GM12891 (cell line): ENCODE measurements at regions not wholly inside any gene's neighbourhood (a gene's known extent, or its start where the extent isn't known, plus 50 kb on each side); places are given as distances from the start of the nearest gene placed in this dataset.
"Not testable (repeated sequence)": the region's sequence is repeated elsewhere in the genome, so short reads cannot be mapped to it uniquely, and the experiment has no call there.

Experiments used
- DNase-seq: peaks from one replicate; pipeline ENCODE4 v3.0.0; 2011; ENCODE audit warnings: low spot score; ENCODE audit not compliant: insufficient read length
- FAIRE-seq: peaks from 2 replicates; lab custom pipeline; 2011; peaks lifted over from hg19 to GRCh38; lab: Jason Lieb, UNC
- PAX5 ChIP-seq: IDR thresholded peaks from 2 replicates; pipeline ENCODE4 v1.6.1; 2011; ENCODE audit warnings: low read length, moderate library complexity, mild to moderate bottlenecking; ENCODE audit not compliant: insufficient read depth, severe bottlenecking
- POLR2A ChIP-seq: IDR thresholded peaks from 2 replicates; pipeline ENCODE4 v1.6.1; 2011; ENCODE audit warnings: low read depth, low read length, control low read depth
- POLR2AphosphoS5 ChIP-seq: IDR thresholded peaks from 2 replicates; pipeline ENCODE4 v1.6.1; 2011; ENCODE audit warnings: low read depth, low read length, control low read depth
- POU2F2 ChIP-seq: IDR thresholded peaks from 2 replicates; pipeline ENCODE4 v1.6.1; 2011; ENCODE audit warnings: low read depth, mild to moderate bottlenecking, control low read depth, low read length, moderate library complexity
- SPI1 ChIP-seq: IDR thresholded peaks from 2 replicates; pipeline ENCODE4 v1.6.1; 2011; ENCODE audit warnings: low read depth, low read length, control low read depth
- TAF1 ChIP-seq: IDR thresholded peaks from 2 replicates; pipeline ENCODE4 v1.6.1; 2011; ENCODE audit warnings: low read depth, low read length, control low read depth

GRCh38 chr3:115204475-115204874 lies 57.4 kb upstream of the ZBTB20 start:
- DNase-seq = no peak
- FAIRE-seq = no peak
- TF ChIP-seq POLR2A = no peak
- TF ChIP-seq POU2F2 = no peak
- no peak for TF ChIP-seq PAX5
- no peak for TF ChIP-seq POLR2AphosphoS5
- TF ChIP-seq TAF1 = no peak
- TF ChIP-seq SPI1 = no peak

GRCh38 chr3:115208066-115208750 lies 61.1 kb upstream of the ZBTB20 start:
- no peak for TF ChIP-seq SPI1
- FAIRE-seq (no peak), DNase-seq (no peak)

DNA sequence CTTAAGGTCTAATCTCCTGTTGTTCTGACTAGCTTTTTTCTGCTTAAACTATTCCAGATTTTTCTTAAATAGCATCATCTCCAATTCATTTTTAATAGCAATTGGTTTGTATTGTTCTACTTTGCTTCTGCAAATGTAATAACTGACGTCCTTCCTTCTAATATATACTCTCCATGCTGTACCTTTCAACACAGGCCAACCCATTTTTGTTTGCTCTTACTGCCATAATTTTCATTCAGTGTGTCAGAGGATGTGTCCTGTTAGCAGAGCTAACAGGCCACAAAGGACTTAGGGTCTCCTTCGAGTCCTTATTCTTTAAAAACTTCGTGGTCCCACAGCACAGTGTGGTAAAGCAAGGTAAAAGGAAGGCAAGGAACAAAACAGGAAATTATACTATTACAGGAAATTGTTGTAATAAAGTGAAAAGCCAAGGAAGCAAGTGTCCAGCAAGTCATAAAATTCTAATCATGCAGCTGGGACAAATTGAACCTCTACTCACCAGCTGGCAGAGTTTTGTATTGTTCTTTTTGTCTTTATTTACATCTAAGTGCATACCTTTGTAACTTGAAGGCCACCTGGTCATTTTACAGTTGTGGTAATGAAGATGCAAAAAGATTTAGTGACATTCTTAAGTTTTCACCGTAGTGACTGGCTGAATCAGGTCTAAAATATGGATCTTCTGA lies 64.9 kb upstream of the ZBTB20 start:
- no peak for DNase-seq
- TF ChIP-seq TAF1 (no peak), SPI1 (no peak), POU2F2 (no peak), PAX5 (no peak), POLR2AphosphoS5 (no peak), POLR2A (no peak)
- no peak for FAIRE-seq

DNA sequence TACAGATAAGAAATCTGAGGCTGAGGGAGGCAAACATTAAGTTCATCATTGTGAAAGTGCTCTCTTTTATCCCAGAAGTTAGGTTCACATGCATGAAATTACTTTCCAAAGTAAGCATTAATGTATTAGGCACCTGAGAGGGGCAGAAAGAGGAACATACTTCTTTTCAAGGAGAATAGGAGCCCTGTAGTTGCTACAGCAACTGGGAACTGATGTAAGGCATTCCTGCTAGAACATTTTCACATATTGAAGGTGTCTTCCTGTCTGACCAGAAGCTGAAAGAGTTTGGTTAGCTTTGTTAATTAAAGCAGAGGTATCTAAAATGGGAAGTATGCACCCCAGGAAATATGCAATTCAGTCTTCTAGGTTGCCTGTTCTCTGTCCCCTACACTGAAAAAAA lies 65.5 kb upstream of the ZBTB20 start:
- DNase-seq (no peak), FAIRE-seq (no peak)
- TF ChIP-seq TAF1 (no peak), SPI1 (no peak), POLR2A (no peak), PAX5 (no peak), POU2F2 (no peak), POLR2AphosphoS5 (no peak)

GRCh38 chr3:115213052-115213451 lies 66.0 kb upstream of the ZBTB20 start:
- DNase-seq, FAIRE-seq: not testable (repeated sequence)

- no peak for DNase-seq
- FAIRE-seq = no peak
- TF ChIP-seq POU2F2 = no peak
- no peak for TF ChIP-seq POLR2A
- TF ChIP-seq POLR2AphosphoS5 = no peak
- TF ChIP-seq SPI1 = no peak
- no peak for TF ChIP-seq PAX5
- TF ChIP-seq TAF1 = no peak
These were observed 70.2 kb upstream of the ZBTB20 start for GRCh38 chr3:115217292-115217677.

DNA sequence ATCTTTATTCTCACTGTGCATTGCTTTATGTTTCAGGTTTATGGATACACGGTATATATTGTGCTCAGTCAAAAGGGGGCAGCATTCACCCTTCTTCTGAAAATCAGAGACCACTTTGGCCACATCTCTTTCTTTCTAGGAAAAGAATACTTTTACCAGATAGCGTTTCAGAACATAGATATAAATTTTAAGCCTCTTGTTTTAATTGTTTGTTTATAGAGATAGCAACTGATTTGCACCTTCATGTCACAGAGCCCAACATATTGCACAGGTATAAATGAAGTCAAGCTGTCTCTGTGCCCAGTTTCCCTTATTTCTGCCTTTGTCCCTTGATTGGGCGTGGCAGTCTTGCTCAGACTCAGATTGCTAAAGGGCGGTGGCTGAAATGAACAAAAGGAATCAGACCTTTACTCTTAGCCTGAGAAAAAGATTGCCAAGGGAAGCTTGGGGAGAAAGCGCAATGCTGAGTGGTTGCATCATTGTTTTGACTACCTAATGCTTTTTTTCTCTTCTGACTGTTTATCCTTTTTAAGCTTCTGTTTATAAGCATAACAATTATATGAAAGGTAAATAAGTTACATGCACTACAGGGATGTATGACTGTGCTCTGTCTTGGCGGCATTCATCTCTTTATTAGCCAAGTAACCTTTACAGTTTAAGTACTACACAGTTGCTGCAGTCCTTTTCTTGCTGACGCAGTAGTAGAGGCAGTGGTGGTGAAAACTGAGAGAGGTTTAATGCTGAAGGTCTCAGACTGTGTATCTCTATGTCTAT lies 70.8 kb upstream of the ZBTB20 start:
- TF ChIP-seq SPI1 (no peak), TAF1 (no peak), PAX5 (no peak), POLR2AphosphoS5 (no peak), POLR2A (no peak), POU2F2 (no peak)
- FAIRE-seq (no peak), DNase-seq (no peak)

GRCh38 chr3:115218859-115219258 lies 71.8 kb upstream of the ZBTB20 start:
- peak; percentile 52 for FAIRE-seq
- DNase-seq = no peak
- no peak for TF ChIP-seq PAX5
- no peak for TF ChIP-seq TAF1
- TF ChIP-seq SPI1 = no peak
- TF ChIP-seq POLR2A = no peak
- no peak for TF ChIP-seq POU2F2
- no peak for TF ChIP-seq POLR2AphosphoS5

DNA sequence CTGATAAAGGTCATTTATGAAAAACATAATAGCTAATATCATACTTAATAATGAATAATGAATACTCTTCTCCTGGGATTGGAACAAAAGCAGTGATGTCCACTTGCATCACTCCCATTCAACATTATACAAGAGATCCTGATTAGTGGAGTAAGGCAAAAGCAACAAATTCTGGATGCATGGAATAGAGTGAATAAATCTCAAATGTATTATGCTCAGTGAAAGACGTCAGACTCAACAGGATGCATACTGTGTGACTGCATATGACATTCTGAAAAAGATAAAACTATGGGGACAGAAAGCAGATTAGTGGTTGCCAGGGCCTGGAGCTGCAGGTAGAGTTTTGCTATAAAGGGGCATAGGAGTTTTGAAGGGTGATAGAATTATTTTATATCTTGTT lies 77.6 kb upstream of the ZBTB20 start:
- TF ChIP-seq POU2F2 (no peak), POLR2AphosphoS5 (no peak), TAF1 (no peak), PAX5 (no peak), SPI1 (no peak), POLR2A (no peak)
- no peak for FAIRE-seq
- no peak for DNase-seq

DNA sequence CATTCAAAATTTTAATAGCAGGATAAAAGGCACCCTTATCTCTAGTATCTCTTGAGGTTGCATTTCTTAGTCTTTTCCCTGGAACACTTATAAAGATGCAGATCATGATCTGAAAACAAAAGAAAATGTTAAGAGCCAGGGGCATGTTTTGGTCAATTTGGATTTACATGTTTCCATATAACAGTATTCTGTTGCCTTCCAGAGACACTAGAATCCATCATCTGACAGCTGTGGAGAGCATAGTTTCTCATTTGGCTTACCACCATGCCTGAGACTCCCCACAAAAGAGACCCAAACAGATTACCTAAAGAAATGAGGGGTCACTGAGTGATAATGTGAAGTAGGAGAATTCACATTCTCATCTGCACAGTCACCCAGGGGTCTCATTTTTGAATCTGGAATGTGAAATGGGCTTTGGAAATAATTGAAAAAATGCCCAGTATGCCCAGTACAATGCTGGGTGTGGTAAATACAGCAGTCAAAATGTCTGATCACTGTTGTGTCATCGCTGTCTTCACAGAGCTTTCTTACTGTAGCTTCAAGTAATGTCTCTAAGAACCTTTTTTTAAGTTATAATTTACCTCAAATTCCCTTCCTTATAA lies 79.9 kb upstream of the ZBTB20 start:
- TF ChIP-seq PAX5 (no peak), SPI1 (no peak), POLR2A (no peak), TAF1 (no peak), POLR2AphosphoS5 (no peak), POU2F2 (no peak)
- DNase-seq (no peak), FAIRE-seq (no peak)
